ENCODE measurements at regions not wholly inside any gene's neighbourhood (a gene's known extent, or its start where the extent isn't known, plus 50 kb on each side); places are given as distances from the start of the nearest gene placed in this dataset.

DNA sequence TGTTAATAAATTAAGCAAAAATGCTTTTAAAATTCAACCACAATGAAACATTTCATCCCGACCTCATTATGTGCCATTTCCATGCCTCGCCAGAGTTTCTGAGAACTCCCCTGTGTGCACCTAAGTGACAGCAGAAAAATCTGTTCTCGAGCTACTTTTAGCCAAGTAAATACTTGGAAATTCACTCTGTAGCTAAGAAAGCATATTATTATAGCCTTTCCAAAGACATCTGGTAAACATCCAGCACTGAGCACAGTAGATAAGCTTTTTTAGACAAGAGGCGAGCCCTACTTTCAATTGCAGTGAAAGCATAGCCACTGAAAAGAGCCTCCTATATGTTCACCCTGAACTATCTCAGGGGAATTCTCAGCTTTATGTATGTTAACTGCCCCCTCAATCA lies 242.8 kb upstream of the PSMD7 start:
- no peak overlapping the region for H2AFZ ChIP-seq (ENCODE audit: low read length)
- no peaks in the 10 kb centered on the region for H3K36me3 ChIP-seq (ENCODE audit: insufficient read depth, low read length)
- H3K4me2 ChIP-seq (ENCODE audit: low read length), result no peak overlapping the region
- H3K4me1 ChIP-seq (ENCODE audit: insufficient read depth, low read length, severe bottlenecking), result no peaks in the 10 kb centered on the region
- H3K27me3 ChIP-seq (ENCODE audit: insufficient read depth, low read length), result no peaks in the 10 kb centered on the region; the same call in 1 of the 2 replicates
- no peak overlapping the region for H3K27ac ChIP-seq (ENCODE audit: low read depth, low read length, poor library complexity, severe bottlenecking)
- no peaks in the 10 kb centered on the region for H3K9me2 ChIP-seq (ENCODE audit: low read depth, low read length)
- TF ChIP-seq EZH2 (IDR thresholded peaks at IDR 0.05; ENCODE audit: borderline replicate concordance, low read length) (no peak), CTCF (IDR thresholded peaks at IDR 0.05; ENCODE audit: low read length) (no peak)
- no peaks in the 10 kb centered on the region for H3F3A ChIP-seq (ENCODE audit: insufficient read depth, low read length)
- no peaks in the 10 kb centered on the region for H3K9me3 ChIP-seq (ENCODE audit: low read length)
- H4K20me1 ChIP-seq (ENCODE audit: insufficient read depth, low read length), result no peaks in the 10 kb centered on the region
- no peaks in the 10 kb centered on the region for H3K79me2 ChIP-seq (ENCODE audit: insufficient read depth, low read length)
- H3K9ac ChIP-seq (ENCODE audit: low read length), result no peak overlapping the region
- no peak overlapping the region for H3K4me3 ChIP-seq (ENCODE audit: low read depth, low read length, poor library complexity, severe bottlenecking)

DNA sequence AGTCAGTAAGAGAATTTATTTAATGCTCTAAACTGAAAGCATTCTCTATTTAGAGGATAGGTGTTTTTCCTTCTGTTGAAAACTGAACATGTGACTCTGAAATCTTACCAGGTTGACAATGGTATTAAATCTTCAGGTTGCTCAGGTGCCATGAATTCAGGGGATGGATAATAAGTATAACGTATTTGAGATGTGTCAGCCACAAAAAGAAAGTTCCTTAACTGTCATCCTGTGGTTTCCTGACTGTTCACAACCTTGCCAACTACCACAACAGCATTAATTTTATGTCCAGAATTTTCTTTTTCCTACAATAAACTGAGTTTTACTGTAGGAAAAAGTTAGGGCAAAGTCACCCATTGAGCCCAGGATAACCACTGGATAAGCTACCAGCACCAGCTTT lies 243.3 kb upstream of the PSMD7 start:
- no peaks in the 10 kb centered on the region for H3K79me2 ChIP-seq (ENCODE audit: insufficient read depth, low read length)
- no peaks in the 10 kb centered on the region for H3K9me3 ChIP-seq (ENCODE audit: low read length)
- no peak overlapping the region for H3K27ac ChIP-seq (ENCODE audit: low read depth, low read length, poor library complexity, severe bottlenecking)
- TF ChIP-seq CTCF (IDR thresholded peaks at IDR 0.05; ENCODE audit: low read length), result no peak
- no peak for TF ChIP-seq EZH2 (IDR thresholded peaks at IDR 0.05; ENCODE audit: borderline replicate concordance, low read length)
- H3K9ac ChIP-seq (ENCODE audit: low read length), result no peak overlapping the region
- H3K27me3 ChIP-seq (ENCODE audit: insufficient read depth, low read length), result no peaks in the 10 kb centered on the region; the same call in 1 of the 2 replicates
- no peak overlapping the region for H2AFZ ChIP-seq (ENCODE audit: low read length)
- H3F3A ChIP-seq (ENCODE audit: insufficient read depth, low read length), result no peaks in the 10 kb centered on the region
- H4K20me1 ChIP-seq (ENCODE audit: insufficient read depth, low read length), result no peaks in the 10 kb centered on the region
- H3K4me3 ChIP-seq (ENCODE audit: low read depth, low read length, poor library complexity, severe bottlenecking), result no peak overlapping the region
- H3K4me2 ChIP-seq (ENCODE audit: low read length), result no peak overlapping the region
- H3K36me3 ChIP-seq (ENCODE audit: insufficient read depth, low read length), result no peaks in the 10 kb centered on the region
- no peaks in the 10 kb centered on the region for H3K9me2 ChIP-seq (ENCODE audit: low read depth, low read length)
- H3K4me1 ChIP-seq (ENCODE audit: insufficient read depth, low read length, severe bottlenecking), result no peaks in the 10 kb centered on the region

DNA sequence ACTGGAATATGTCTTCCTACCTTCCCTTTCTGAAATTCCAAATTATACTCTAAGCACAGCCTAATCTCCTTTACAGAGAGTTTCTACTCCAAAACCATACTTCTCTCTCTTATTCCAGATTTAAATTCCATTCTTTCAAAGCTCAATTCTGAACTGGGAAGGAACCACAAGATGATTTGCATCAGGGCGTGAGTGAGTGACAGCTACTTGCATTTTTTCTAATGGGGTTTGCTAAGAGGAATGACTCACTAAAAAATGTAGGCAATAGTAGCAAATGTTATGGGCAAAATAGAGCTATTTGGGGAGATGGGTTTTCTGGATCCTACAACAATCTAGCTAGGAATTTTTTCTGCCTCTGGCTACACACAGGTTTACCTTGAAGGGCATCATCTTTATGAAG lies 244.6 kb upstream of the PSMD7 start:
- Histone ChIP-seq H4K20me1 (ENCODE audit: insufficient read depth, low read length) (no peaks in the 10 kb centered on the region), H3K27me3 (ENCODE audit: insufficient read depth, low read length) (no peaks in the 10 kb centered on the region), H3K79me2 (ENCODE audit: insufficient read depth, low read length) (no peaks in the 10 kb centered on the region), H2AFZ (ENCODE audit: low read length) (no peak overlapping the region), H3K9ac (ENCODE audit: low read length) (no peak overlapping the region), H3K27ac (ENCODE audit: low read depth, low read length, poor library complexity, severe bottlenecking) (no peak overlapping the region), H3F3A (ENCODE audit: insufficient read depth, low read length) (no peaks in the 10 kb centered on the region), H3K9me2 (ENCODE audit: low read depth, low read length) (no peaks in the 10 kb centered on the region), H3K9me3 (ENCODE audit: low read length) (no peaks in the 10 kb centered on the region), H3K36me3 (ENCODE audit: insufficient read depth, low read length) (no peaks in the 10 kb centered on the region), H3K4me2 (ENCODE audit: low read length) (no peak overlapping the region), H3K4me3 (ENCODE audit: low read depth, low read length, poor library complexity, severe bottlenecking) (no peak overlapping the region), H3K4me1 (ENCODE audit: insufficient read depth, low read length, severe bottlenecking) (no peaks in the 10 kb centered on the region)
- TF ChIP-seq EZH2 (IDR thresholded peaks at IDR 0.05; ENCODE audit: borderline replicate concordance, low read length), result no peak
- TF ChIP-seq CTCF (IDR thresholded peaks at IDR 0.05; ENCODE audit: low read length), result no peak
